Endothelial cell of umbilical vein (primary cell): ENCODE measurements at regions not wholly inside any gene's neighbourhood (a gene's known extent, or its start where the extent isn't known, plus 50 kb on each side); places are given as distances from the start of the nearest gene placed in this dataset.

ENCODE experiments used
- BruUV-seq: library from RNA; stranded (reverse); fragments of 400-500 nt; replicated peaks from 2 replicates; lab custom pipeline; 2021; lab: Mats Ljungman, UMichigan
- CTCF ChIA-PET: fragments of 300-600, 350-600 bp; sonication (Branson Sonifier 250); formaldehyde crosslinking; loops from one replicate; lab custom pipeline; 2021; ENCODE audit warnings: antibody characterized with exemption, inconsistent platforms; lab: Charles Lee
- POLR2A ChIA-PET: fragments of 300-600, 350-600 bp; sonication (Branson Sonifier 250); formaldehyde crosslinking; loops from one replicate; lab custom pipeline; 2021; ENCODE audit warnings: antibody characterized with exemption, inconsistent platforms; lab: Charles Lee
- DNase-seq: peaks from one replicate; pipeline ENCODE4 v3.0.0-alpha.2; 2011; ENCODE audit warnings: low read depth, low spot score
- FAIRE-seq: peaks from 2 replicates; lab custom pipeline; 2011; peaks lifted over from hg19 to GRCh38; lab: Jason Lieb, UNC
- H2AFZ ChIP-seq: 2 replicates; pipeline ENCODE4 v1.6.0; 2012; ENCODE audit warnings: low read depth, low read length, control low read depth, inconsistent platforms
- H3K27ac ChIP-seq: 2 replicates; pipeline ENCODE4 v1.5.1; 2011; ENCODE audit warnings: low read depth, mild to moderate bottlenecking, control low read depth, low read length, moderate library complexity; ENCODE audit not compliant: insufficient read depth
- H3K27me3 ChIP-seq, 2 experiments: 2 replicates each; pipeline versions ENCODE4 v1.6.0 to v1.6.1; 2011; ENCODE audit warnings: low read length in 2 of 2, mixed read lengths in 1 of 2; ENCODE audit not compliant: control insufficient read depth in 2 of 2, insufficient read depth in 2 of 2
- H3K36me3 ChIP-seq, 2 experiments: 2 replicates in 1 of 2; 3 replicates in 1 of 2; pipeline ENCODE4 v1.5.1; 2011; ENCODE audit warnings: low read length in 2 of 2, mild to moderate bottlenecking in 1 of 2, moderate library complexity in 1 of 2; ENCODE audit not compliant: control insufficient read depth in 2 of 2, insufficient read depth in 2 of 2; ENCODE audit errors: extremely low read depth in 1 of 2
- H3K4me1 ChIP-seq: 3 replicates; pipeline ENCODE4 v1.5.1; 2011; ENCODE audit warnings: mild to moderate bottlenecking, low read length; ENCODE audit not compliant: control insufficient read depth, insufficient read depth; ENCODE audit errors: extremely low read depth
- H3K4me2 ChIP-seq: 2 replicates; pipeline ENCODE4 v1.6.1; 2011; ENCODE audit warnings: low read length, control low read depth, mixed read lengths; ENCODE audit not compliant: insufficient read depth
- H3K4me3 ChIP-seq, 3 experiments: fragments of 200-600 bp in 1 of 3; sonication (generic), shearing (Covaris generic) in 1 of 3; replicated peaks in 1 of 3; 2 replicates each; pipeline ENCODE4 v1.5.1; 2011 to 2016; ENCODE audit warnings: control low read depth in 3 of 3, low read length in 3 of 3, mild to moderate bottlenecking in 2 of 3, inconsistent platforms in 1 of 3, low read depth in 1 of 3, moderate library complexity in 1 of 3; ENCODE audit not compliant: insufficient read depth in 1 of 3
- H3K79me2 ChIP-seq: 2 replicates; pipeline ENCODE4 v1.6.0; 2012; ENCODE audit warnings: low read length, inconsistent platforms; ENCODE audit not compliant: control insufficient read depth, insufficient read depth
- H3K9ac ChIP-seq: replicated peaks from 2 replicates; pipeline ENCODE3; 2011; ENCODE audit warnings: low read length, control low read depth; ENCODE audit not compliant: insufficient read depth; ENCODE audit errors: extremely low read depth
- H3K9me1 ChIP-seq: replicated peaks from 3 replicates; pipeline ENCODE4 v1.6.0; 2011; ENCODE audit warnings: mild to moderate bottlenecking, low read length; ENCODE audit not compliant: control insufficient read depth, insufficient read depth; ENCODE audit errors: extremely low read depth
- H3K9me3 ChIP-seq: replicated peaks from 2 replicates; pipeline ENCODE4 v1.5.1; 2012; ENCODE audit warnings: low read length, inconsistent platforms; ENCODE audit not compliant: control insufficient read depth, insufficient read depth
- H4K20me1 ChIP-seq: replicated peaks from 2 replicates; pipeline ENCODE3; 2011; ENCODE audit warnings: mild to moderate bottlenecking, low read length; ENCODE audit not compliant: control insufficient read depth, insufficient read depth; ENCODE audit errors: extremely low read depth
- EZH2 ChIP-seq: IDR thresholded peaks from 2 replicates; pipeline ENCODE4 v1.6.1; 2012; ENCODE audit warnings: borderline replicate concordance, low read depth, mild to moderate bottlenecking, moderate library complexity, low read length, inconsistent platforms; ENCODE audit not compliant: severe bottlenecking
- FOS ChIP-seq: IDR thresholded peaks from 2 replicates; pipeline ENCODE4 v1.6.1; 2011; ENCODE audit warnings: mild to moderate bottlenecking, low read length, moderate library complexity, borderline replicate concordance; ENCODE audit not compliant: insufficient read depth
- GATA2 ChIP-seq: IDR thresholded peaks from 2 replicates; pipeline ENCODE4 v1.7.0; 2011; ENCODE audit warnings: low read depth, mild to moderate bottlenecking, moderate library complexity, mixed read lengths, low read length; ENCODE audit not compliant: insufficient read length, insufficient read depth
- JUN ChIP-seq: IDR thresholded peaks from 2 replicates; pipeline ENCODE4 v1.6.1; 2011; ENCODE audit warnings: borderline replicate concordance, low read depth; ENCODE audit not compliant: insufficient read length, insufficient read depth
- MYC ChIP-seq: IDR thresholded peaks from one replicate; pipeline ENCODE4 v1.6.1; 2011; ENCODE audit warnings: mild to moderate bottlenecking, low read depth, low read length
- POLR2A ChIP-seq: IDR thresholded peaks from 2 replicates; pipeline ENCODE4 v1.6.1; 2012; ENCODE audit warnings: low read depth, mild to moderate bottlenecking, control low read depth, low read length
- POLR2AphosphoS5 ChIP-seq: IDR thresholded peaks from 2 replicates; pipeline ENCODE4 v1.6.1; 2012; ENCODE audit warnings: low read depth, mild to moderate bottlenecking, control low read depth, low read length, moderate library complexity; ENCODE audit not compliant: insufficient read depth
- dilution Hi-C: fragments of 300-500 bp; cut with MboI; formaldehyde crosslinking; loops from one replicate; pipeline ENCODE4 v1.15.0; 2019; ENCODE audit warnings: low sequenced_read_pairs; ENCODE audit not compliant: extremely low pct_ligation_motif_present
- intact Hi-C: fragments of 100-400 bp; cut with micrococcal nuclease; formaldehyde crosslinking; loops from one replicate; pipeline ENCODE4 v1.10.0; 2022
- TF ChIP-seq, protein P1 (sequence below): IDR thresholded peaks from 2 replicates; pipeline ENCODE4 v1.6.1; 2011; ENCODE audit not compliant: insufficient read depth, insufficient read length
- TF ChIP-seq, protein P2 (sequence below), 2 donors: IDR thresholded peaks; 1 replicate in 1 of 2; 2 replicates in 1 of 2; pipeline ENCODE4 v1.5.1; 2011; ENCODE audit warnings: low read length in 2 of 2, mild to moderate bottlenecking in 2 of 2, moderate library complexity in 2 of 2, control low read depth in 1 of 2, inconsistent platforms in 1 of 2, low read depth in 1 of 2; ENCODE audit not compliant: insufficient read depth in 1 of 2; ENCODE audit errors: extremely low read depth in 1 of 2

DNA sequence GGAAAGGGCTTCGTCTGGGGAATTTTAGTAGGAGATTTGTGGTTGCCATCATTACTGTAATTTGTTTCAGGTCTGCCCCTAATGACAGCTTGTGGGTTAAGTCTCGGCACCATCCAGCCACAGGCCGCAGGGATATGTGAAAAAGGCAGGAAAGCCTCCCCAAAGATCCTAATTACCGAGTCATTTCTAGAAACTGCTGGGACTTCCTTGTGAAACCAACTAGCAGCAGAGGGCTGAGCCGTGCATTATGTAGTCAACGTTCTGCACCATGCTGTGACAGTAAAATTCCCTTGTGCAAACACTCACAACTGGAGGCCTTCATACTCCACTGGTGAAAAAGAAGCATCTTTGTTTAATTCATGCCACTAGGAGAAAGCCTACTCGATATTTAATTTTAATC is 230.3 kb downstream of the MPDZ start:
- no peak overlapping the region for H3K27ac ChIP-seq
- peaks cover 0 to 9% of the 10 kb centered on the region in 2 experiments for H3K27me3 ChIP-seq
- TF ChIP-seq MYC (no peak), GATA2 (no peak), EZH2 (no peak), POLR2A (no peak), POLR2AphosphoS5 (no peak), JUN (no peak), FOS (no peak)
- TF ChIP-seq, protein P1, sequence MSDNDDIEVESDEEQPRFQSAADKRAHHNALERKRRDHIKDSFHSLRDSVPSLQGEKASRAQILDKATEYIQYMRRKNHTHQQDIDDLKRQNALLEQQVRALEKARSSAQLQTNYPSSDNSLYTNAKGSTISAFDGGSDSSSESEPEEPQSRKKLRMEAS = no peak
- TF ChIP-seq, protein P2, sequence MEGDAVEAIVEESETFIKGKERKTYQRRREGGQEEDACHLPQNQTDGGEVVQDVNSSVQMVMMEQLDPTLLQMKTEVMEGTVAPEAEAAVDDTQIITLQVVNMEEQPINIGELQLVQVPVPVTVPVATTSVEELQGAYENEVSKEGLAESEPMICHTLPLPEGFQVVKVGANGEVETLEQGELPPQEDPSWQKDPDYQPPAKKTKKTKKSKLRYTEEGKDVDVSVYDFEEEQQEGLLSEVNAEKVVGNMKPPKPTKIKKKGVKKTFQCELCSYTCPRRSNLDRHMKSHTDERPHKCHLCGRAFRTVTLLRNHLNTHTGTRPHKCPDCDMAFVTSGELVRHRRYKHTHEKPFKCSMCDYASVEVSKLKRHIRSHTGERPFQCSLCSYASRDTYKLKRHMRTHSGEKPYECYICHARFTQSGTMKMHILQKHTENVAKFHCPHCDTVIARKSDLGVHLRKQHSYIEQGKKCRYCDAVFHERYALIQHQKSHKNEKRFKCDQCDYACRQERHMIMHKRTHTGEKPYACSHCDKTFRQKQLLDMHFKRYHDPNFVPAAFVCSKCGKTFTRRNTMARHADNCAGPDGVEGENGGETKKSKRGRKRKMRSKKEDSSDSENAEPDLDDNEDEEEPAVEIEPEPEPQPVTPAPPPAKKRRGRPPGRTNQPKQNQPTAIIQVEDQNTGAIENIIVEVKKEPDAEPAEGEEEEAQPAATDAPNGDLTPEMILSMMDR (IDR thresholded peaks at IDR 0.05; ENCODE audit: extremely low read depth in 1 of 2, insufficient read depth in 1 of 2, low read depth in 1 of 2, low read length in 2 of 2) = no peak
- no peak overlapping the region for H3K9ac ChIP-seq
- no peaks in the 10 kb centered on the region for H3K79me2 ChIP-seq
- POLR2A ChIA-PET = no interaction called here
- dilution Hi-C loops = no loop called here
- no peak overlapping the region for H2AFZ ChIP-seq
- H3K9me3 ChIP-seq = no peaks in the 10 kb centered on the region
- no TSS peak for BruUV-seq
- FAIRE-seq (no peak), DNase-seq (no peak)
- H3K4me1 ChIP-seq = no peaks in the 10 kb centered on the region
- intact Hi-C loops = no loop called here
- H3K4me3 ChIP-seq = no peak overlapping the region
- H4K20me1 ChIP-seq = no peaks in the 10 kb centered on the region
- CTCF ChIA-PET = no interaction called here
- H3K4me2 ChIP-seq = no peak overlapping the region
- H3K36me3 ChIP-seq = no peaks in the 10 kb centered on the region
- no peaks in the 10 kb centered on the region for H3K9me1 ChIP-seq
